ENCODE measurements at regions not wholly inside any gene's neighbourhood (a gene's known extent, or its start where the extent isn't known, plus 50 kb on each side); places are given as distances from the start of the nearest gene placed in this dataset.

GRCh38 chr11:27857588-27857987, 157.3 kb upstream of the BDNF start:
- DNase-seq, result no peak

- DNase-seq, result no peak
Observed at GRCh38 chr11:27857014-27857413, 156.8 kb upstream of the BDNF start.

- no peak for DNase-seq
Observed at GRCh38 chr11:27848423-27848822, 148.2 kb upstream of the BDNF start.

- DNase-seq, result no peak
Observed at GRCh38 chr11:27847496-27847895, 147.2 kb upstream of the BDNF start.

GRCh38 chr11:27842290-27842689, 142.0 kb upstream of the BDNF start:
- no peak for DNase-seq

- DNase-seq, result no peak
Observed at GRCh38 chr11:27841023-27841422, 140.8 kb upstream of the BDNF start.

- DNase-seq, result peak; percentile 65
Observed at GRCh38 chr11:27839226-27839913, 139.1 kb upstream of the BDNF start.

- no peak for DNase-seq
Observed at GRCh38 chr11:27838674-27839073, 138.4 kb upstream of the BDNF start.

GRCh38 chr11:27837895-27838563, 137.8 kb upstream of the BDNF start:
- no peak for DNase-seq

- no peak for DNase-seq
Observed at GRCh38 chr11:27830206-27830605, 130.0 kb upstream of the BDNF start.

GRCh38 chr11:27820249-27820648, 120.0 kb upstream of the BDNF start:
- DNase-seq, result peak; percentile 47

GRCh38 chr11:27816197-27816596, 115.9 kb upstream of the BDNF start:
- DNase-seq, result no peak

GRCh38 chr11:27812341-27812740, 112.1 kb upstream of the BDNF start:
- DNase-seq, result peak; percentile 20

GRCh38 chr11:27807596-27807995, 107.3 kb upstream of the BDNF start:
- peak; percentile 14 for DNase-seq

- no peak for DNase-seq
Observed at GRCh38 chr11:27806122-27806521, 105.9 kb upstream of the BDNF start.

GRCh38 chr11:27795955-27796861, 96.0 kb upstream of the BDNF start:
- DNase-seq, result no peak

GRCh38 chr11:27786864-27787263, 86.6 kb upstream of the BDNF start:
- no peak for DNase-seq

GRCh38 chr11:27786331-27786730, 86.1 kb upstream of the BDNF start:
- DNase-seq, result no peak

GRCh38 chr11:27783701-27784355, 83.6 kb upstream of the BDNF start:
- DNase-seq, result no peak

- no peak for DNase-seq
Observed at GRCh38 chr11:27777033-27777432, 76.8 kb upstream of the BDNF start.

- DNase-seq, result no peak
Observed at GRCh38 chr11:27773884-27774283, 73.6 kb upstream of the BDNF start.

- no peak for DNase-seq
Observed at GRCh38 chr11:27771516-27771915, 71.3 kb upstream of the BDNF start.

GRCh38 chr11:27770576-27770975, 70.3 kb upstream of the BDNF start:
- DNase-seq, result no peak
